Activated naive CD8-positive, alpha-beta T cell (primary cell): ENCODE measurements at regions not wholly inside any gene's neighbourhood (a gene's known extent, or its start where the extent isn't known, plus 50 kb on each side); places are given as distances from the start of the nearest gene placed in this dataset.
"Not testable (repeated sequence)": the region's sequence is repeated elsewhere in the genome, so short reads cannot be mapped to it uniquely, and the experiment has no call there.

Experiments used
- H3K27ac Mint-ChIP-seq: one replicate; pipeline ENCODE4 v1.8.0; 2021; ENCODE audit warnings: mixed read lengths
- H3K27me3 Mint-ChIP-seq: one replicate; pipeline ENCODE4 v1.8.0; 2021; ENCODE audit warnings: mixed read lengths
- H3K36me3 Mint-ChIP-seq: one replicate; pipeline ENCODE4 v1.8.0; 2021; ENCODE audit warnings: mixed read lengths
- H3K4me1 Mint-ChIP-seq: one replicate; pipeline ENCODE4 v1.8.0; 2021; ENCODE audit warnings: low read depth, mixed read lengths
- H3K4me3 Mint-ChIP-seq: one replicate; pipeline ENCODE4 v1.8.0; 2021; ENCODE audit warnings: mild to moderate bottlenecking, mixed read lengths
- H3K9me3 Mint-ChIP-seq: one replicate; pipeline ENCODE4 v1.8.0; 2021; ENCODE audit warnings: low read depth, mixed read lengths

DNA sequence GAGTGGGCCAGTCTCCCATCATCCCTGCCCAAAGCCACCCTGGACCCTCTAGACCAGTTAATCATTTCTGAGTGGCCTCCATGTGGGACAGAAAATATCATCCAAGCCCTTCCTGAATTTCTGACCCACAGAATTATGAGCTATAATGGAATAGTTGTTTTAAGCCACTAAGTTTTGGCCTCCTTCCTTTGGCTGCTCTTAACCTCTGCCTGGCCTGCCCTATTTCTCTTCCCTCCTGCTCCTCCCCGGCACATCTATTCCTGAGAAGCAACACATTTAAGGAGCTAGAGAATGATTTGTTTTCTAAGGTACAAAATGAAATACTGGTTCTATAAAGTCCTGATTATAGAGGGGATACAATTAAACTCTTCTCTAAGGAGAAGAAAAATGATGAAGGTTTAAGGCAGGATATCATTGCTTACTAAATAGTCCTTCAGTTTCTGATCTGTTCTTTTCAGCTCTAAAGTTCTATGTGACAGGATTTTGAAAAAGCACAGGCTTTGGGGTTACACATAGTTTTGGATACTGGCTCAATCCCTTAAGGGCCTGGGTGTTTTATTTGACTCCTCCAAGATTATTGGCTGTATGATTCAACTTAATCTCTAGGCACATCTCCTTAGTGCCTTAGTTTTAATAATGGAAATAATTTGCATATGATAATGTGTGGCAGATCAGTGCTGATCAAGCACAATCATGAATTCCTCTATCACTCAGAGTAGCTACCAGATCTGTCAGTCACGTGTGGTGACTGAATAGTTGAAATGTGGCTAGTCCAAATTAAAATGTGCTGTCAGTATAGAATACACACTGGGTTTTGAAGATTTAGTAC lies 240.3 kb downstream of the VAPA start:
- Mint-ChIP-seq H3K9me3 (peaks cover 8% of the 10 kb centered on the region), H3K4me1 (no peaks in the 10 kb centered on the region), H3K36me3 (peaks cover 2% of the 10 kb centered on the region), H3K27ac (no peak overlapping the region), H3K4me3 (no peak overlapping the region), H3K27me3 (no peaks in the 10 kb centered on the region)

DNA sequence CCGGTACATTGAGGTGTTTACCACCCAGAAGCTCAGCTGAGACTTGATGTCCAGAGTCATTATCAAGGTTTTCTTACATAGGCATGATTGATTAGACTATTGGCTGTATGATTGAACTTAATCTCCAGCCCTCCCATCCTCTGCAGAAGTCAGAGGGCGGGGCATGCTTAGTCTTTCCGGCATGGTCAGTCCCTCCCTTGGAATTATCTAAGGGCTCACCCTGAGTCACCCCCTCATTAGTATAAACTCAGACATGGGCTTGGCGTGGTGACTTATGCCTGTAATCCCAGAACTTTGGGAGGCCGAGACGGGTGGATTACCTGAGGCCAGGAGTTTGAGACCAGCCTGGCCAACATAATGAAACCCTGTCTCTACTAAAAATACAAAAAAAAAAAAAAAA lies 243.9 kb downstream of the VAPA start:
- no peaks in the 10 kb centered on the region for H3K4me1 Mint-ChIP-seq
- H3K36me3 Mint-ChIP-seq: peaks cover 2% of the 10 kb centered on the region
- H3K27ac Mint-ChIP-seq: no peak overlapping the region
- H3K27me3 Mint-ChIP-seq: no peaks in the 10 kb centered on the region
- H3K9me3 Mint-ChIP-seq: peaks cover 8% of the 10 kb centered on the region
- no peak overlapping the region for H3K4me3 Mint-ChIP-seq

DNA sequence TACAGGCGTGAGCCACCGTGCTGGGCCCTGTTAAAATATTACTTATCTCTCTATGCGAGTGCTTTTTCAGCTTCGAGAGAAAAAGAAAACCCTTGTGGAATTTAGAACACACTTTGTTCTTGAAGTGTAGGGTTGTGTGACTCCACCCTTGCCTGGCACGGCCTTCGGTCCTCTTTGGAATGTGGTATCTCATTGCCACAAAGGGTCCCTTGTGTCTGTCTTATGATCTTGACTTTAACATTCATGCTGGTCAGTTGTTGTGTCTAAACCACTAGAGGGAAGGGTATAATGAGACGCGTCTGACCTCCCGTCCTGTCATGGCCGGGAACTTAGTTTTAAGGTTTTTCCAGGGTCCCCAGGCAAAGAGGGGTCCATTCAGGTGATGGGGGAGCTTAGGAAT lies 246.4 kb downstream of the VAPA start:
- Mint-ChIP-seq H3K27ac (no peak overlapping the region), H3K9me3 (peaks cover 8% of the 10 kb centered on the region), H3K4me3 (no peak overlapping the region), H3K27me3 (no peaks in the 10 kb centered on the region), H3K4me1 (no peaks in the 10 kb centered on the region), H3K36me3 (peaks cover 2% of the 10 kb centered on the region)

DNA sequence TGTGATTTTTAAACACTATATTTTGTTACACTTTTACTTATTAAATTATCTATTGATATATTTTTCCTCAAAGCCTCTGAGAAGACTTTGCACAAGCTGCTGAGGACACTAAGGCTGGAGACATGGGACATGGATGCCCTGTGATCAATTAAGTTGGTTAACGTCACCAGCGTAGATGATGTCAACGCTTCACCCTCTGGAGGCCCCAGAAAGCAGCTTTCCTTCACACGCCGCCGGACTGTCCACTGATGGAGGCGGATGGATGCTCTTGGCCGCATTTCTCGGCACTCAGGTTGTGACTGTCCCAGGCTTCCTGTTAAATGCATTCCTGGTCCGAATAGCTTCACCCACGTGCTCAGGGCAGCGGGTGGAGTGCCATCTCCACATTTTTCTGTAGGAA lies 247.5 kb downstream of the VAPA start:
- H3K4me1 Mint-ChIP-seq: no peaks in the 10 kb centered on the region
- no peak overlapping the region for H3K4me3 Mint-ChIP-seq
- no peaks in the 10 kb centered on the region for H3K36me3 Mint-ChIP-seq
- H3K27me3 Mint-ChIP-seq: no peaks in the 10 kb centered on the region
- H3K27ac Mint-ChIP-seq: no peak overlapping the region
- H3K9me3 Mint-ChIP-seq: peaks cover 3% of the 10 kb centered on the region

DNA sequence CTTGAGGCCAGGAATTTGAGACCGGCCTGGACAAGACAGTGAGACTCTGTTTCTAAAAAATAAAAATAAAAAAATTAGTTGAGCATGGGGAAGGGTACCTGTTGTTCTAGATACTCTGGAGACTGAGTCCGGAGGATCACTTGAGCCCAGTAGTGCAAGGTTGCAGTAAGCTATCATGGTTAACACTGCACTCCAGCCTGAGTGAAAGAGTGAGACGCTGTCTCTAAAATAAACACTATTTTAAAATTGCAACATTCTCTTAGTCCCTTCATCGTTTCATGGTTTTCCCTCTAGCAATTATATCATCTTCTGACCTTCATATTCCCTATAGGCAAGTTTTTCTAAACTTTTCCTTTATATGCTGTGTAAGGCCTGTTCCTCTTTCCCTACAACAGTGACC lies 248.5 kb downstream of the VAPA start:
- Mint-ChIP-seq H3K27ac (no peak overlapping the region), H3K27me3 (no peaks in the 10 kb centered on the region), H3K9me3 (peaks cover 2% of the 10 kb centered on the region), H3K4me1 (no peaks in the 10 kb centered on the region), H3K4me3 (no peak overlapping the region), H3K36me3 (no peaks in the 10 kb centered on the region)

DNA sequence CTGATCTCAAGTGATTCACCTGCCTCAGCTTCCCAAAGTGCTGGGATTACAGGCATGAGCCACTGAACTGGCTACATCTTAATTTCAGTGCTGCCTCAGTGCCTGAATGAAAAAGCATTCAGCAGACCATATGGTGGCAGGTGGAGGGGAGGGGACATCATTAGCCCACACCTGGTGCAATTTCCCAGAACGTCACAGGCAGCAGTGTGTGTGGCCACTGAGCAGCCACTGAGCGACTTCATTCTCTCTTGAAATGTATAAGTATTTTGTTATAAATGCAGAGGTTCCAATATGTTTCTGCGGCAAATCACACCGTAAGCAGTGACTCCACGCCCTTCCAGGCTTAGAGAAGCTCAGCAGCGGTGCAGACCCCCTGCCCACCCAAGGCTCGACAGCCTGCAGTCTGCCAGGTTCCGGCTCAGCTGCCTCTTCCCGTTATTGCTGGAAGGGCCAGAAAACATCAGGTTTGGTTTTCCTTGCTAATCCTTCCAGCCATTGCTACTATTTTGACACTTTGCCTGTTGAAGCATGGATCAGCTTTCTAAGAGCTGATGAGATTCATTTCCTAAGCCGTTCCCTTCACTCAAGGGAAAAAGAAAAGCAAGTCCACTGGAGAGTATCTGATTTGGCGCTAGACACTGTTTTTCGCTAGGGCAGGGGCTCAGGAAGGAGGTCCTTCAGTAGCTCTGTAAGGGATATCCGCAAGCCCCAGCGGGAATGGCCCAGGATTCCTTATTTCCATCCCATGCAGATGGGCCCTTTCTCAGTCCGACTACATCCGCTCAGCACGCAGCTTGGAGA lies 250.7 kb downstream of the VAPA start:
- H3K4me1 Mint-ChIP-seq: no peaks in the 10 kb centered on the region
- no peak overlapping the region for H3K27ac Mint-ChIP-seq
- H3K27me3 Mint-ChIP-seq: no peaks in the 10 kb centered on the region
- H3K4me3 Mint-ChIP-seq: no peak overlapping the region
- no peaks in the 10 kb centered on the region for H3K36me3 Mint-ChIP-seq
- H3K9me3 Mint-ChIP-seq: no peaks in the 10 kb centered on the region

DNA sequence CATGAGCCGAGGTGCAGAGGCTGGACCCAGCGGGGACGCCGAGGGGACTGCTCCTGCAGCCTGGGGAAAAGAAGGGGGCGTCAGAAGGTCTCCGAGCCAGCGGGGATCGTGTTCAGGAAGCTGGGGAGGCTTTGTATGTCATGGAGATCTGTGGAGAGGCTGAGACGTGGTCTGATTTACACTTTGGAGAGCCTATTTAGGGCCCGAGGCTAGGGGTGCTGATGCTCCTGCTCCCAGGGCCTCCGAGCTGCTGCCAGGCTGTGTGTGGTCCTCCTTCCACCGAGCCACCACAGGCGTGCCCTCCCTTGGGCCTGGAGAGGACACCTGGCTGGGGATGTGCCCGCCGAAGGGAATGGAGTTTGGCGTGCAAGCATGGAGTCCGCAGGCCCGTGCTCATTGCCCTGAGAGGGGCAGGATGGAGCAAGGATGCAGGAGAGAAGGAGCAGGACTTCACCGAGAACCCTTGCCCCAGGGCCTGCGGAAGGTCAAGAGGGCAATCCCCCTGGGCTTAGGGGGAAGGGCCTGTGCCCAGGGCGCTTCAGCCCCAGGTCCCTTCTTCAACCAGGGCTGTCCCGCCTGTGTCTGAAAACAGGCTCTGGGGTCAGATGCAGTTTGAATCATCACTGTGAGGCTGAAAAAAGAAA lies 252.5 kb downstream of the VAPA start:
- Mint-ChIP-seq H3K36me3 (no peaks in the 10 kb centered on the region), H3K27me3 (no peaks in the 10 kb centered on the region), H3K4me1 (no peaks in the 10 kb centered on the region)

DNA sequence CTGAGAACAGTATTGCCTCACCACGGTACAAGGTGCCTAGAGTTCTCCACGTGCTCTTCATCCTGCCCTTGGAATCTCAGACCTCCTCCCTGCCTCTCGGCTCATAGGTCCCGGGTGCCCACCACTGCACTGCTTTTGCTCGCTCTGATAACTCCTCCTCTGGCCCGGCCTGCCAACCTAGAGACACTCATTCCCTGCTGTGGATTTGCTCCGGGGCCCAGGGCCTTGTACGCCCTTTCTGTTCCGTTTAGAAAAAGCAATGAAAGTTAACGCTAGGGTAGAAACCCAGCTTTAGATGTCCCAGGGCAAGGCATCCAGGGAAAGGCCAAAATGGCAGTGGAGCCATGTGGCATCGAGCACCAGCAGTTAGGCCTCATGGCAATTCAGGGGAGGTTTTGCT lies 253.9 kb downstream of the VAPA start:
- H3K27me3 Mint-ChIP-seq: no peaks in the 10 kb centered on the region
- no peaks in the 10 kb centered on the region for H3K36me3 Mint-ChIP-seq
- no peaks in the 10 kb centered on the region for H3K4me1 Mint-ChIP-seq
- H3K27ac Mint-ChIP-seq: no peak overlapping the region
- no peak overlapping the region for H3K4me3 Mint-ChIP-seq
- H3K9me3 Mint-ChIP-seq: no peaks in the 10 kb centered on the region

More for the DNA sequence above, 252.5 kb downstream of the VAPA start:
- Mint-ChIP-seq H3K9me3 (no peaks in the 10 kb centered on the region), H3K27ac (no peak overlapping the region), H3K4me3 (no peak overlapping the region)

DNA sequence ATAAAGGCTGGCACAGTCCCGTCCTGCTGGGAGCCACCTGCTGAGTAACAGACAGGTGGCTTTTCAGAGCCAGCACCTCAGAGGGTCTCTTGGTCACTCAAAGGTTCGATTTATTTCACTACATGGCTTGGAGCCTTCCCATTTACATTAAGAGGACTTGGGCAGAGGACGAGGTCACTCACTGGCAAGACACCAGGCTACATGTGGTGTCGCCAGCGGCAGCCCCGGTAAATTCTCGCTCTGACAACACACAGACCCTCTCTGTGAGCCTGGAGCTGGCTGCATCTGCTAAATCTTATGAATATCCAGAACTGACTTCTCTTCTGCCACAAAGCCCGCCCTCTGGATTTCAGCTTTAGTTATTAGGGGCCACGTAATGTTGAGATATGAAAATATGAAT lies 254.7 kb downstream of the VAPA start:
- Mint-ChIP-seq H3K27me3 (no peaks in the 10 kb centered on the region), H3K9me3 (no peaks in the 10 kb centered on the region), H3K4me3 (no peak overlapping the region), H3K27ac (no peak overlapping the region), H3K36me3 (no peaks in the 10 kb centered on the region), H3K4me1 (no peaks in the 10 kb centered on the region)

DNA sequence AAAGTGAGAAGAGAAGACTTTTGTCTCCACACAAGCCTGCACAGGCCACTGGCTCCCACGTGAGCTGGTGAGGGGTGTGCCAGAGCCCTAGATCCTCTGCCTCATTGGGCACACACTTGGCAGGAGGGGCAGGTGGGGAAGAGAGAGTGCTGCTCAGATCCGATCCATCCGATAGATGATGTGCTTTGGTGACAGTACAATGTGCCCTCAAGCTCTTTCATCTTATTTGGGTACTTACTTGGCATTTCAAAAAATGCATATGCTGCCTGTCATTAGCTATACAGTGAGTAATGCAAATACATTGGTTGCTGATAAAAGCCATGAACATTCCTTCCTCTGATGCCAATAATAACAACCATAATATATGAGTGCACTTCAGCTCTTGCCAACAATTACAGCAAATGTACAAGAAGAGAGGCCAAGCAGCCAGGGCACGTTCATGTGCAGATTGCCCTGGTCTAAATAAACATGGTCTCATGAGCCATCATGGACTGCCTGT lies 255.3 kb downstream of the VAPA start:
- Mint-ChIP-seq H3K27me3 (no peaks in the 10 kb centered on the region), H3K4me3 (no peak overlapping the region), H3K4me1 (no peaks in the 10 kb centered on the region), H3K36me3 (no peaks in the 10 kb centered on the region), H3K27ac (no peak overlapping the region), H3K9me3 (no peaks in the 10 kb centered on the region)

DNA sequence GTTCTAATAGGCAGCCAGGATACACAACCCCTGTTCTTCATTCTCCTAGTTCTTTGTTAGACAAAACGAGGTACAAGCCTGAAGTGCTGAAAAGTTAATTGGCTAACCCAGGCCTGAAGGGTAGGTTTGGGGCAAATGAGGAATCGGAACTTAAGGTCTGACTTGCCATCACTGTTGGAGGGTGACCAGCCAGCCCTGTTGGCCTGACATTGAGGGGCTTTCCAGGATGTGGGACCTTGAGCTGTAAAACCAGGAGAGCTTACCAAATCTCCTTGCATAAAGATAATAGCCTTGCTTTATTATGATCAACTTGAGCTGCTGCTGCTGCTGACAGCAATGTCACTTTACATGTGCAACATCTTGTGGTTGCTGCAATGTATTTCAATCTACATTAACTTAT lies 256.0 kb downstream of the VAPA start:
- Mint-ChIP-seq H3K4me1 (no peaks in the 10 kb centered on the region), H3K27ac (no peak overlapping the region), H3K36me3 (no peaks in the 10 kb centered on the region), H3K4me3 (no peak overlapping the region), H3K9me3 (no peaks in the 10 kb centered on the region), H3K27me3 (no peaks in the 10 kb centered on the region)

DNA sequence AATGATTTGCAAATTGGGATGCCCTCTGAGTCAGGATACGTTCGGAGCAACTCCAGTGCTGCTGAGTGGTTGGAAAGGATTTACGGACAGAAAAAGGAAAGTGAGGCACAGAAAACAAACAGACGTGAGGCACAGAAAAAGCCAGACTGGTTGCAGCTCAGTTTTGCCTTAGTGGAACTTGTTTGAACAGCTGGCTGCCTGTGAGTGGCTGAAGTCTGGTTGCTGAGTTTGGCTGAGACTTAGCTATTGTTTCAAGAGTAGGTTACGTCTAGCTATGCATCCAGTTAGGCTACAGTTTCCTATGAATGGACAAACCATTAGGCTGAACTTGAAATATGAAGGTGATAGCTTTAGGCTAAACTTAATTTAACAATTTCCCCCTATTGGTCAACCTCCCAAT lies 256.6 kb downstream of the VAPA start:
- Mint-ChIP-seq H3K36me3 (no peaks in the 10 kb centered on the region), H3K27ac (no peak overlapping the region), H3K27me3 (no peaks in the 10 kb centered on the region), H3K9me3 (no peaks in the 10 kb centered on the region), H3K4me1 (no peaks in the 10 kb centered on the region), H3K4me3 (no peak overlapping the region)

DNA sequence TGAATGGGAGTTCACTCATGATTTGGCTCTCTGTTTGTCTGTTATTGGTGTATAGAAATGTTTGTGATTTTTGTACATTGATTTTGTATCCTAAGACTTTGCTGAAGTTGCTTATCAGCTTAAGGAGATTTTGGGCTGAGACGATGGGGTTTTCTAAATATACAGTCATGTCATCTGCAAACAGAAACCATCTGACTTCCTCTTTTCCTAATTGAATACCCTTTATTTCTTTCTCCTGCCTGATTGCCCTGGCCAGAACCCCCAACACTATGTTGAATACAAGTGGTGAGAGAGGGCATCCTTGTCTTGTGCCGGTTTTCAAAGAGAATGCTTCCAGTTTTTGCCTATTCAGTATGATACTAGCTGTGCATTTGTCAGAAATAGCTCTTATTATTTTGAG lies 261.5 kb downstream of the VAPA start:
- H3K27ac Mint-ChIP-seq, H3K36me3 Mint-ChIP-seq, H3K4me3 Mint-ChIP-seq, H3K9me3 Mint-ChIP-seq, H3K27me3 Mint-ChIP-seq: not testable (repeated sequence)
- peaks cover 16% of the 10 kb centered on the region for H3K4me1 Mint-ChIP-seq

DNA sequence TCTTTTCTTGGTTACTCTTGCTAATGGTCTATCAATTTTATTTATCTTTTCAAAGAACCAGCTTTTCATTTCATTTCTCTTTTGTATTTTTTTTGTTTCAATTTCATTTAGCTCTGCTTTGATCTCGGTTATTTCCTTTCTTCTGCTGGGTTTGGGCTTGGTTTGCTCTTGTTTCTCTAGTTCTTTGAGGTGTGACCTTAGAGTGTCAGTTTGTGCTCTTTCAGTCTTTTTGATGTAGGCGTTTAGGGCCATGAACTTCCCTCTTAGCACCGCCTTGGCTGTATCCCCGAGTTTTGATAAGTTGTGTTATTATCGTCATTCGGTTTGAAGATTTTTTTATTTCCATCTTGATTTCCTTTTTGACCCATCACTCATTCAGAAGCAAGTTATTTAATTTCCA lies 265.5 kb downstream of the VAPA start:
- H3K36me3 Mint-ChIP-seq, H3K9me3 Mint-ChIP-seq, H3K27ac Mint-ChIP-seq, H3K27me3 Mint-ChIP-seq, H3K4me3 Mint-ChIP-seq: not testable (repeated sequence)
- H3K4me1 Mint-ChIP-seq: peaks cover 20% of the 10 kb centered on the region

DNA sequence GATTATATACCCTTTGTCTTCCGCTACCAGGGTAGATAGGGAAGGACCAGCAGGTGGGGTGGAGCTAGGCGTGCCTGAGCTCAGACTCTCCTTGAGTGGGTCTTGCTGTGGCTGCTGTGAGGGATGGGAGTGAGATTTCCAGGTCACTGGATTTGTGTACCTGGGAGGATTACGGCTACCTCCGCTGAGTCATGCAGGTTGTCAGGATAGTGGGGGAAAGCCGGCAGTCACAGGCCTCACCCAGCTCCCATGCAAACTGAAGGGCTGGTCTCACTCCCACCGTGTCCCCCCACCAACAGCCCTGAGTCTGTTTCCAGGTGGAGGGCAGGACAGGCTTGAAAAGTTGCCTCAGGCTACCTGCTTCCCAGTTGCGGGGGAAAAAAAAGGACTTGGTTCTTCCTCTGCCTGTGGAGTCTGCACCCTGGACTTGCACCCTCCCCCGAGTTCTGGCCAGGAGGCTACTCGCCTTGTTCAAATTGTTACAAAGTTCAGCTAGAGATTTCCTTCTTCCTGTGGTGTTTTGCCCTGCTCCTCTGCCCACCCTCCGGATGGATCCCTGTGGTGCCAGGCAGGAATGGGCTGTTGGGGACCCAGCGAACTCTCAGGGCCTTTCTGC lies 268.3 kb downstream of the VAPA start:
- Mint-ChIP-seq H3K4me1 (peaks cover 20% of the 10 kb centered on the region), H3K9me3 (peaks cover 6% of the 10 kb centered on the region), H3K4me3 (no peak overlapping the region), H3K27ac (no peak overlapping the region), H3K27me3 (peaks cover 1% of the 10 kb centered on the region), H3K36me3 (peaks cover 8% of the 10 kb centered on the region)
